ENCODE measurements at regions not wholly inside any gene's neighbourhood (a gene's known extent, or its start where the extent isn't known, plus 50 kb on each side); places are given as distances from the start of the nearest gene placed in this dataset.

DNA sequence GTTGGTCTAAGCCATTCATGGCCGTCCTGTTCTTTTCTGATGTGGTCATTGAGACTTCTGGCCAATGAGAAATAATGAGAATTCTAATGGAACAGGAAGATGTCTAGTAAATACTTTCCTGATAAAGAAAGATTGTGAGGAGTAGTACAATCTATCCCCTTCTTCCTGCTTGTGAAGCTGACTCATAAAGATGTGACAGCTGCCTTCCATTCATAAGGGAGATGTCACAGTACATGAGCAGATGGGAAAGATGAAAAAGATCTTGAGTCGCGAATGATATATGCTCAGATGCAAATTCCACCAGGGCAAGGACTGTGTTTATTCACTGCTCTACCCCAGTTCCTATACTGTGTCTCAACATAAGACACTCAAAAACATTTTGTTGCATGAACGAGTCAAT lies 111.7 kb upstream of the FOXF1 start:
- TF ChIP-seq, protein P1, sequence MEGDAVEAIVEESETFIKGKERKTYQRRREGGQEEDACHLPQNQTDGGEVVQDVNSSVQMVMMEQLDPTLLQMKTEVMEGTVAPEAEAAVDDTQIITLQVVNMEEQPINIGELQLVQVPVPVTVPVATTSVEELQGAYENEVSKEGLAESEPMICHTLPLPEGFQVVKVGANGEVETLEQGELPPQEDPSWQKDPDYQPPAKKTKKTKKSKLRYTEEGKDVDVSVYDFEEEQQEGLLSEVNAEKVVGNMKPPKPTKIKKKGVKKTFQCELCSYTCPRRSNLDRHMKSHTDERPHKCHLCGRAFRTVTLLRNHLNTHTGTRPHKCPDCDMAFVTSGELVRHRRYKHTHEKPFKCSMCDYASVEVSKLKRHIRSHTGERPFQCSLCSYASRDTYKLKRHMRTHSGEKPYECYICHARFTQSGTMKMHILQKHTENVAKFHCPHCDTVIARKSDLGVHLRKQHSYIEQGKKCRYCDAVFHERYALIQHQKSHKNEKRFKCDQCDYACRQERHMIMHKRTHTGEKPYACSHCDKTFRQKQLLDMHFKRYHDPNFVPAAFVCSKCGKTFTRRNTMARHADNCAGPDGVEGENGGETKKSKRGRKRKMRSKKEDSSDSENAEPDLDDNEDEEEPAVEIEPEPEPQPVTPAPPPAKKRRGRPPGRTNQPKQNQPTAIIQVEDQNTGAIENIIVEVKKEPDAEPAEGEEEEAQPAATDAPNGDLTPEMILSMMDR (conservative IDR thresholded peaks at IDR 0.05): no peak
- no peak for TF ChIP-seq ZFX (IDR thresholded peaks at IDR 0.05)

Measured in C4-2B (cell line).